GM23248 (cell line): ENCODE measurements at regions not wholly inside any gene's neighbourhood (a gene's known extent, or its start where the extent isn't known, plus 50 kb on each side); places are given as distances from the start of the nearest gene placed in this dataset.
A peak's percentile ranks its signal among the peaks of the same experiment; 100 is the strongest.

Source experiments
- DNase-seq: peaks from one replicate; pipeline ENCODE4 v3.0.0-alpha.2; 2015
- H2AFZ ChIP-seq: fragments of 200-600 bp; sonication (generic); 2 replicates; pipeline ENCODE4 v1.6.1; 2016; ENCODE audit warnings: antibody characterized with exemption
- H3F3A ChIP-seq: fragments of 200-600 bp; sonication (generic); 2 replicates; pipeline ENCODE4 v1.6.1; 2016; ENCODE audit warnings: mild to moderate bottlenecking, antibody characterized with exemption, mixed run types; ENCODE audit not compliant: insufficient read depth
- H3K27ac ChIP-seq: fragments of 200-600 bp; sonication (generic); 2 replicates; pipeline ENCODE4 v1.5.1; 2016; ENCODE audit warnings: mild to moderate bottlenecking
- H3K27me3 ChIP-seq: fragments of 200-600 bp; sonication (generic); replicated peaks from 2 replicates; pipeline ENCODE4 v1.6.1; 2016; ENCODE audit warnings: mild to moderate bottlenecking; ENCODE audit not compliant: insufficient read depth
- H3K36me3 ChIP-seq: fragments of 200-600 bp; sonication (generic); 2 replicates; pipeline ENCODE4 v1.6.1; 2016; ENCODE audit warnings: low read depth, mild to moderate bottlenecking
- H3K4me1 ChIP-seq: fragments of 200-600 bp; sonication (generic); 2 replicates; pipeline ENCODE4 v1.6.1; 2016; ENCODE audit warnings: mild to moderate bottlenecking; ENCODE audit not compliant: insufficient read depth
- H3K4me2 ChIP-seq: fragments of 200-600 bp; sonication (generic); one replicate; pipeline ENCODE4 v1.6.1; 2016; ENCODE audit warnings: mild to moderate bottlenecking; ENCODE audit not compliant: unreplicated experiment
- H3K4me3 ChIP-seq: fragments of 200-600 bp; sonication (generic); 2 replicates; pipeline ENCODE4 v1.5.1; 2016; ENCODE audit warnings: mild to moderate bottlenecking
- H3K79me2 ChIP-seq: fragments of 200-600 bp; sonication (generic); 2 replicates; pipeline ENCODE4 v1.6.1; 2016; ENCODE audit warnings: mild to moderate bottlenecking; ENCODE audit not compliant: insufficient read depth
- H3K9ac ChIP-seq: fragments of 200-600 bp; sonication (generic); 2 replicates; pipeline ENCODE4 v1.6.1; 2016; ENCODE audit warnings: mild to moderate bottlenecking
- H3K9me2 ChIP-seq: fragments of 200-600 bp; sonication (generic); 2 replicates; pipeline ENCODE4 v1.6.1; 2016; ENCODE audit warnings: mixed run types, mild to moderate bottlenecking, moderate library complexity; ENCODE audit not compliant: insufficient read depth
- H3K9me3 ChIP-seq: fragments of 200-600 bp; sonication (generic); one replicate; pipeline ENCODE4 v1.6.1; 2017; ENCODE audit warnings: low read depth
- H4K20me1 ChIP-seq: fragments of 200-600 bp; sonication (generic); 2 replicates; pipeline ENCODE4 v1.6.0; 2016; ENCODE audit not compliant: insufficient read depth
- EZH2 ChIP-seq: fragments of 200-600 bp; sonication (generic); IDR thresholded peaks from 2 replicates; pipeline ENCODE4 v1.6.1; 2018; ENCODE audit warnings: antibody characterized with exemption, mild to moderate bottlenecking; ENCODE audit not compliant: insufficient read depth, poor library complexity, severe bottlenecking
- EZH2phosphoT487 ChIP-seq: fragments of 200-600 bp; sonication (generic); IDR thresholded peaks from 2 replicates; pipeline ENCODE4 v1.6.1; 2018; ENCODE audit warnings: antibody characterized with exemption, moderate library complexity, mild to moderate bottlenecking, low read depth; ENCODE audit not compliant: insufficient read depth
- WGBS, 2 experiments: methylation state at CpG; one replicate each; pipeline ENCODE4 v1.1.6; 2015 to 2017; ENCODE audit warnings: low lambda C conversion rate in 2 of 2, low coverage in 1 of 2; ENCODE audit errors: missing lambda C conversion rate in 2 of 2; 5-methylcytosine and 5-hydroxymethylcytosine counted together
- in situ Hi-C: fragments of 300-500 bp; cut with MboI; formaldehyde crosslinking; loops from 2 replicates; pipeline ENCODE4 v1.15.0; 2020

DNA sequence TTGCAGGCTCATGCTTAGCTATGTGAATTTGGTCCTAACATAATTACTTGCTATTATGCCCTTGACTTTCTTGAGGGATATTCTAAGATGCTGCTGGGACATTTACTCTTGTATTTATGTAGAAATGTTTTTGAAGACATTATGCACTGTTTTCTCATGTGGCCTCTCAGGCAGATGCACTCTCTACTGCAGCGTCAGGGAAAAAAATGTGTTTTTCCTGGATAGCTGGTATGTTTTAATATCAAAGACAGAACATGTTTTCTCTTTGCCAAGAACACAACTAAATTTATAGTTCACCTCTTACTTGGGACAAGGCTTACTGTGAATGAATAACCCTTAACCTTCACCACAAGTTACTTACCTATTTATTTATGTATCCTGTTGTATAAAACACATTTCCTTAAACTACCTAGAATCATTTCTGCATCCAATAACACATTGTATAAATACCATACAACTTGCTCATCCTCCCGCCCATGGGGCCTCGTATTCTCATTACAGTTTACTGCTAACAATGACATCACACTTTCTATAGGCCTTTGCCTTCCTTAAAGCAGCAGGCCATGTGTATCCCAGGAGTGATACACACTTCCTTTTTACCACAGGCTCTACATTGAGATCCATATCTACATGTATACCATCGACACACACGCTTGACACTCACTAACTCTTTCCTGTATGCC is 178.7 kb downstream of the SLIT2 start:
- H3K27ac ChIP-seq, result peak overlapping the region; percentile 33; the same call in 1 of the 2 replicates
- TF ChIP-seq EZH2phosphoT487 (no peak), EZH2 (no peak)
- peaks cover 29% of the 10 kb centered on the region for H3K4me1 ChIP-seq
- peaks cover 18% of the 10 kb centered on the region; the same call in 1 of the 2 replicates for H3F3A ChIP-seq
- no peaks in the 10 kb centered on the region for H3K9me2 ChIP-seq
- peaks cover 79% of the 10 kb centered on the region for H3K79me2 ChIP-seq
- no peaks in the 10 kb centered on the region for H3K9me3 ChIP-seq
- H3K4me3 ChIP-seq, result no peak overlapping the region
- 0 out of 2 replicates have a peak overlapping the region, but pooled peaks have one; percentile 16 for H2AFZ ChIP-seq
- no peaks in the 10 kb centered on the region for H3K27me3 ChIP-seq
- H3K36me3 ChIP-seq, result no peaks in the 10 kb centered on the region
- H3K4me2 ChIP-seq, result peak overlapping the region; percentile 4
- WGBS, 2 experiments, result 54 to 56% methylated on average over 5 of the region's 5 CpGs
- in situ Hi-C loops, result loop anchor here (25.0 kb wide), 2 partner anchors 257 to 1743 kb away; no protein-coding TSS in a partner anchor
- H4K20me1 ChIP-seq, result no peaks in the 10 kb centered on the region
- peak; percentile 62 for DNase-seq
- H3K9ac ChIP-seq, result no peak overlapping the region

DNA sequence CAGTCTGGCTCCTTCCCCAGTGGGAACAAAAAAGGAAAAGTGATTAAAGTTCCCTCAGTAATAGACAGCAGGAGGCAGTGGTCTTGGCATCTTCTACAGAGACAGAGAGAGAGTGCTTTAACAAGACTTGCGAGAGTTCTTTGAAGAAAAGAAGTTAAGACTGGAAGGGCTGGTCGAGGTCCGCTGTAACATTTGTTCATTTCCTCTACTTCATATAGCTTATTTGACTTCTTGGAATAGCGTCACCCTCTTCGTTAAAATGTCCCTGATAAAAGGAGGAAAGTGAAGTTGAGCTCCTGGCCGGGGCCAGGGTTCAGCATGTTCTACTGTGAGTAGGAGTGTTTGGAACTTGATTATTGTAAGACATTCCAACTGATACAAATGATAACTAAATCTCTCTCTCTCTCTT is 179.8 kb downstream of the SLIT2 start:
- Histone ChIP-seq H3F3A (peaks cover 18% of the 10 kb centered on the region; the same call in 1 of the 2 replicates), H3K9ac (peak overlapping the region; percentile 36), H3K79me2 (peaks cover 79% of the 10 kb centered on the region), H3K4me2 (peak overlapping the region; percentile 70), H3K4me1 (peaks cover 36% of the 10 kb centered on the region), H3K9me2 (no peaks in the 10 kb centered on the region), H2AFZ (peak overlapping the region; percentile 60), H3K36me3 (no peaks in the 10 kb centered on the region), H3K9me3 (no peaks in the 10 kb centered on the region), H4K20me1 (no peaks in the 10 kb centered on the region), H3K4me3 (peak overlapping the region; percentile 40; the same call in 1 of the 2 replicates), H3K27me3 (no peaks in the 10 kb centered on the region), H3K27ac (peak overlapping the region; percentile 20)
- WGBS, 2 experiments, result 74 to 76% methylated on average over 6 of the region's 6 CpGs
- TF ChIP-seq EZH2phosphoT487, result no peak
- TF ChIP-seq EZH2, result no peak
- in situ Hi-C loops, result loop anchor here (25.0 kb wide), 2 partner anchors 256 to 1744 kb away; no protein-coding TSS in a partner anchor
- peak; percentile 24 for DNase-seq

DNA sequence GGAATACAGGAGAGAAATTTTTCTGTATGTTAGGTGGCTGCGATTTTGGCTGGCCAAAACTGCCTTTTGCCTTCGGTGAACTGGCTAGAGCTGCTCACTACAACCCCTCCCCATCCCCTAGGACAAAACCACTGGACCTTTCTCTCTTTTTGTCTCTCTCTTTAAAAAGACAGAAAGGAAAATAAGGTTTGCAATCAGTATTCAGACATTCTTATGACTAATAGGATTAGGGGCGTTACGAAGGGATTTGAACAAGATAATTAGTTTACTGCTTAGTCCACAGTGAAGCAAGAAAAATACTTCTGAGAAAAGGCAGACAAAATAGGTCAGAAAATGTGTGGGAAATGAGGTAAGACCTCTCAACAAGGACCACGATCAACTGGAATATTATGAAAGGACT is 180.4 kb downstream of the SLIT2 start:
- Histone ChIP-seq H3K4me1 (peaks cover 36% of the 10 kb centered on the region), H2AFZ (peak overlapping the region; percentile 60), H3F3A (peaks cover 18% of the 10 kb centered on the region; the same call in 1 of the 2 replicates), H4K20me1 (no peaks in the 10 kb centered on the region), H3K9ac (peak overlapping the region; percentile 36), H3K27ac (peak overlapping the region; percentile 20), H3K4me2 (peak overlapping the region; percentile 70), H3K79me2 (peaks cover 79% of the 10 kb centered on the region), H3K9me3 (no peaks in the 10 kb centered on the region), H3K4me3 (peak overlapping the region; percentile 40), H3K27me3 (no peaks in the 10 kb centered on the region), H3K9me2 (no peaks in the 10 kb centered on the region), H3K36me3 (no peaks in the 10 kb centered on the region)
- in situ Hi-C loops, result loop anchor here (25.0 kb wide), 2 partner anchors 255 to 1745 kb away; no protein-coding TSS in a partner anchor
- TF ChIP-seq EZH2 (no peak), EZH2phosphoT487 (no peak)
- peak; percentile 72 for DNase-seq
- 17 to 18% methylated on average over 5 of the region's 5 CpGs for WGBS, 2 experiments

DNA sequence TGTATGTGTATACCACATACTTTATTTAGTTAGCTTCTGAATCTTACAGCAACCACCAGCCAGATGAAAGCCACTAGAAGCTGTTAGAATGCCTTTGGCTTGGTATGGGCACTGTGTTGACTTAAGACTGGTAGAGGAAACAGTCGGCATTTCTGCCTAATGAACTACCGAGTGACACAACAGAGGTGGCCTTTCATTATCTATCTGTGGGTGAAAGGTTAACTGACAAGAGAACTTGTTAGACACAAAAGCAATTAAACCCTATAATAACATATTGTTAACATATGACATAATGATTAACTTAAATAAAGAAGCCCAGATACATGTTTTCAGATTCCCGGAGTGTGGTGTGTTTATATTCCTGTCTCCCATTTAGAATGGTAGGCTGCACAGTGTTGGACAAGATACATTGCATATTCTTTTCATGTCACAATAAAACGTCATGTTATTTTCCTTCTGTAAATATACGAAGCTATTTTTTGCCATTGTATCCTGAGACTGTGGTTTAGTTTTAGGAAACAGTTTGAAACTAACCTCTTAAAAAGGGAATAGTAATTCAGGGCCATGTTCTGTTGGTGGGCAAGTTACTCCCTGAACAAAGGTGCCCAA is 181.5 kb downstream of the SLIT2 start:
- H3K9ac ChIP-seq, result peak overlapping the region; percentile 36; the same call in 1 of the 2 replicates
- DNase-seq, result no peak
- TF ChIP-seq EZH2phosphoT487 (no peak), EZH2 (no peak)
- 92 to 93% methylated on average over 5 of the region's 5 CpGs for WGBS, 2 experiments
- no peaks in the 10 kb centered on the region for H3K36me3 ChIP-seq
- H3K27me3 ChIP-seq, result no peaks in the 10 kb centered on the region
- peaks cover 18% of the 10 kb centered on the region; the same call in 1 of the 2 replicates for H3F3A ChIP-seq
- H2AFZ ChIP-seq, result no peak overlapping the region
- no peak overlapping the region for H3K4me2 ChIP-seq
- in situ Hi-C loops, result loop anchor here (25.0 kb wide), 2 partner anchors 254 to 1746 kb away; no protein-coding TSS in a partner anchor
- no peak overlapping the region for H3K4me3 ChIP-seq
- peaks cover 36% of the 10 kb centered on the region for H3K4me1 ChIP-seq
- no peaks in the 10 kb centered on the region for H4K20me1 ChIP-seq
- H3K9me3 ChIP-seq, result no peaks in the 10 kb centered on the region
- H3K27ac ChIP-seq, result no peak overlapping the region
- no peaks in the 10 kb centered on the region for H3K9me2 ChIP-seq
- peaks cover 79% of the 10 kb centered on the region for H3K79me2 ChIP-seq
